HFF-Myc (cell line): ENCODE measurements at regions not wholly inside any gene's neighbourhood (a gene's known extent, or its start where the extent isn't known, plus 50 kb on each side); places are given as distances from the start of the nearest gene placed in this dataset.
"Not testable (repeated sequence)": the region's sequence is repeated elsewhere in the genome, so short reads cannot be mapped to it uniquely, and the experiment has no call there.

Source experiments
- DNase-seq: peaks from one replicate; pipeline ENCODE4 v3.0.0-alpha.2; 2011; ENCODE audit warnings: low read depth; ENCODE audit errors: extremely low read depth
- H3K4me3 ChIP-seq: replicated peaks from 2 replicates; pipeline ENCODE4 v1.5.1; 2011; ENCODE audit warnings: low read depth, mild to moderate bottlenecking, control low read depth, low read length
- CTCF ChIP-seq: IDR thresholded peaks from 2 replicates; pipeline ENCODE4 v1.5.1; 2012; ENCODE audit warnings: mild to moderate bottlenecking, low read depth, low read length, control low read depth; ENCODE audit errors: missing control alignments

- DNase-seq: no peak
- no peak for TF ChIP-seq CTCF
- no peak overlapping the region for H3K4me3 ChIP-seq
These were observed 74.4 kb upstream of the TIAM1 start for GRCh38 chr21:31418377-31419001.

- DNase-seq, H3K4me3 ChIP-seq: not testable (repeated sequence)
These were observed 73.2 kb upstream of the TIAM1 start for GRCh38 chr21:31417214-31417613.

- TF ChIP-seq CTCF: no peak
These were observed 72.4 kb upstream of the TIAM1 start for GRCh38 chr21:31416465-31416864.

GRCh38 chr21:31414263-31415000, 70.4 kb upstream of the TIAM1 start:
- TF ChIP-seq CTCF: no peak
- no peak overlapping the region for H3K4me3 ChIP-seq
- DNase-seq: no peak

More at GRCh38 chr21:31416465-31416864, 72.4 kb upstream of the TIAM1 start:
- no peak overlapping the region for H3K4me3 ChIP-seq
- no peak for DNase-seq

GRCh38 chr21:31413698-31414097, 69.6 kb upstream of the TIAM1 start:
- H3K4me3 ChIP-seq: no peak overlapping the region
- DNase-seq: no peak
- no peak for TF ChIP-seq CTCF

GRCh38 chr21:31410499-31411131, 66.6 kb upstream of the TIAM1 start:
- no peak for DNase-seq
- no peak for TF ChIP-seq CTCF
- no peak overlapping the region for H3K4me3 ChIP-seq

- no peak for DNase-seq
- H3K4me3 ChIP-seq: no peak overlapping the region
- no peak for TF ChIP-seq CTCF
These were observed 65.9 kb upstream of the TIAM1 start for GRCh38 chr21:31409831-31410487.
